ENCODE measurements at regions not wholly inside any gene's neighbourhood (a gene's known extent, or its start where the extent isn't known, plus 50 kb on each side); places are given as distances from the start of the nearest gene placed in this dataset.

- no peak for TF ChIP-seq CBX2 (IDR thresholded peaks at IDR 0.05; ENCODE audit: borderline replicate concordance, low read depth)
- no peak for TF ChIP-seq ZSCAN20 (CRISPR knock-in tag; IDR thresholded peaks at IDR 0.05)
- no peak overlapping the region for H3K27ac ChIP-seq
- ATAC-seq (no peak), DNase-seq (ENCODE audit: low read depth in 1 of 2, low spot score in 1 of 2) (no peak), FAIRE-seq (no peak)
- no peak overlapping the region for H3K4me3 ChIP-seq
- no peak overlapping the region for H3K4me2 ChIP-seq
- CTCF ChIA-PET = interaction anchor here (1.6 to 2.5 kb wide), 2 partner anchors 13 to 58 kb away, joined by 6 to 7 read pairs; no protein-coding TSS in a partner anchor
- H3K9me3 ChIP-seq = peaks cover 37% of the 10 kb centered on the region
- POLR2A ChIA-PET = no interaction called here
- H3K4me1 ChIP-seq = no peaks in the 10 kb centered on the region
Measured at GRCh38 chr7:22618528-22618927, 108.5 kb upstream of the IL6 start.

DNA sequence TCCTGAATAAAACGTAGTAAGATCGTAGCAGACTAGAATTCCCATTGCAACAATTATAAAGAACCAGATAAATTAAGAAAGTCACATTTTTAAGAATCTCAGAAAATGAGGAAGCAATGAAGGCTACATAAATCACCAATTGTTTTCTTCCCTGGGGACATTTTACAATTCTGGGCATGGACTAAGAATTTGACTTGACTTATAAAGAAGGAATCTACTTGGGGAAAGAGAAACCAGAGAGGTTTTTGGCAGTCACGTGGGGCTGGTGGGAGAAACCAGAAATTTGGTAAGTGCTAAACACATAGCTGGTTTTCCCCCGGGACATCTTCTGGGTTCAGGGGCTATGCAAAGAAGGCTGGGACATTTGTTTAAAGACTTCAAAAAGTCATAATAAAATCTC lies 109.8 kb upstream of the IL6 start:
- CTCF ChIA-PET = interaction anchor here (1.5 to 2.5 kb wide), 3 partner anchors 12 to 57 kb away, joined by 5 to 7 read pairs (median 6); no protein-coding TSS in a partner anchor
- WGBS (ENCODE audit: missing lambda C conversion rate) = 36% methylated on average over 4 of the region's 4 CpGs

GRCh38 chr7:22613496-22613895 lies 113.5 kb upstream of the IL6 start:
- Histone ChIP-seq H3K9me3 (peaks cover 25% of the 10 kb centered on the region), H3K27ac (no peak overlapping the region), H3K4me1 (no peaks in the 10 kb centered on the region), H3K4me3 (no peak overlapping the region), H3K4me2 (no peak overlapping the region)
- ATAC-seq (no peak), FAIRE-seq (no peak), DNase-seq (ENCODE audit: low read depth in 1 of 2, low spot score in 1 of 2) (no peak)
- ChIA-PET CTCF (interaction anchor here (1.5 kb wide), 1 partner anchor 112 kb away, joined by 5 read pairs; no protein-coding TSS in a partner anchor), POLR2A (no interaction called here)
- 35% methylated on average over 2 of the region's 2 CpGs for WGBS (ENCODE audit: missing lambda C conversion rate)
- TF ChIP-seq SREBF2 (IDR thresholded peaks at IDR 0.05) (no peak), ESRRA (IDR thresholded peaks at IDR 0.05; ENCODE audit: borderline replicate concordance, low read length) (no peak), POLR2A (IDR thresholded peaks at IDR 0.05; ENCODE audit: low read length) (no peak), BCL3 (IDR thresholded peaks at IDR 0.05) (no peak), TP53 (CRISPR knock-in tag; IDR thresholded peaks at IDR 0.05) (no peak), MYC (IDR thresholded peaks at IDR 0.05; ENCODE audit: borderline replicate concordance, low read length) (no peak), EP300 (IDR thresholded peaks at IDR 0.05) (no peak), HES2 (IDR thresholded peaks at IDR 0.05) (no peak), ZNF302 (CRISPR knock-in tag; IDR thresholded peaks at IDR 0.05) (no peak), ZFP36 (IDR thresholded peaks at IDR 0.05; ENCODE audit: borderline replicate concordance, partially characterized antibody) (no peak), ATOH8 (CRISPR knock-in tag; IDR thresholded peaks at IDR 0.05; ENCODE audit: low read depth) (no peak), CEBPB (IDR thresholded peaks at IDR 0.05) (no peak), EHMT2 (IDR thresholded peaks at IDR 0.05; ENCODE audit: low read depth) (no peak)
- TF ChIP-seq, protein P1, sequence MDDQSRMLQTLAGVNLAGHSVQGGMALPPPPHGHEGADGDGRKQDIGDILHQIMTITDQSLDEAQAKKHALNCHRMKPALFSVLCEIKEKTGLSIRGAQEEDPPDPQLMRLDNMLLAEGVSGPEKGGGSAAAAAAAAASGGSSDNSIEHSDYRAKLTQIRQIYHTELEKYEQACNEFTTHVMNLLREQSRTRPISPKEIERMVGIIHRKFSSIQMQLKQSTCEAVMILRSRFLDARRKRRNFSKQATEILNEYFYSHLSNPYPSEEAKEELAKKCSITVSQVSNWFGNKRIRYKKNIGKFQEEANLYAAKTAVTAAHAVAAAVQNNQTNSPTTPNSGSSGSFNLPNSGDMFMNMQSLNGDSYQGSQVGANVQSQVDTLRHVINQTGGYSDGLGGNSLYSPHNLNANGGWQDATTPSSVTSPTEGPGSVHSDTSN (IDR thresholded peaks at IDR 0.05) = no peak
- TF ChIP-seq, protein P2, sequence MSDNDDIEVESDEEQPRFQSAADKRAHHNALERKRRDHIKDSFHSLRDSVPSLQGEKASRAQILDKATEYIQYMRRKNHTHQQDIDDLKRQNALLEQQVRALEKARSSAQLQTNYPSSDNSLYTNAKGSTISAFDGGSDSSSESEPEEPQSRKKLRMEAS (IDR thresholded peaks at IDR 0.05) = no peak

More for the DNA sequence above, 109.8 kb upstream of the IL6 start:
- Histone ChIP-seq H3K4me3 (no peak overlapping the region), H3K9me3 (peaks cover 37% of the 10 kb centered on the region), H3K4me2 (no peak overlapping the region), H3K4me1 (no peaks in the 10 kb centered on the region), H3K27ac (no peak overlapping the region)
- FAIRE-seq (no peak), DNase-seq (ENCODE audit: low read depth in 1 of 2, low spot score in 1 of 2) (no peak), ATAC-seq (no peak)
- TF ChIP-seq JUNB (IDR thresholded peaks at IDR 0.05) = no peak
- no peak for TF ChIP-seq CHD4 (IDR thresholded peaks at IDR 0.05; ENCODE audit: borderline replicate concordance)
- no peak for TF ChIP-seq RAD21 (conservative IDR thresholded peaks at IDR 0.05 in 1 of 2, IDR thresholded peaks at IDR 0.05 in 1 of 2)
- no peak for TF ChIP-seq CTCF (IDR thresholded peaks at IDR 0.05)
- no peak for TF ChIP-seq HOXB5 (CRISPR knock-in tag; IDR thresholded peaks at IDR 0.05)
- no peak for TF ChIP-seq KDM5A (IDR thresholded peaks at IDR 0.05)
- TF ChIP-seq CHD2 (IDR thresholded peaks at IDR 0.05; ENCODE audit: low read length, partially characterized antibody) = no peak
- TF ChIP-seq, protein P1 (IDR thresholded peaks at IDR 0.05) = no peak
- no peak for TF ChIP-seq MAZ (IDR thresholded peaks at IDR 0.05; ENCODE audit: borderline replicate concordance, low read depth, low read length)
- TF ChIP-seq, protein P3, sequence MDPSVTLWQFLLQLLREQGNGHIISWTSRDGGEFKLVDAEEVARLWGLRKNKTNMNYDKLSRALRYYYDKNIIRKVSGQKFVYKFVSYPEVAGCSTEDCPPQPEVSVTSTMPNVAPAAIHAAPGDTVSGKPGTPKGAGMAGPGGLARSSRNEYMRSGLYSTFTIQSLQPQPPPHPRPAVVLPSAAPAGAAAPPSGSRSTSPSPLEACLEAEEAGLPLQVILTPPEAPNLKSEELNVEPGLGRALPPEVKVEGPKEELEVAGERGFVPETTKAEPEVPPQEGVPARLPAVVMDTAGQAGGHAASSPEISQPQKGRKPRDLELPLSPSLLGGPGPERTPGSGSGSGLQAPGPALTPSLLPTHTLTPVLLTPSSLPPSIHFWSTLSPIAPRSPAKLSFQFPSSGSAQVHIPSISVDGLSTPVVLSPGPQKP (IDR thresholded peaks at IDR 0.05; ENCODE audit: low read depth, low read length) = no peak
- no peak for TF ChIP-seq EHMT2 (IDR thresholded peaks at IDR 0.05; ENCODE audit: low read depth)
- TF ChIP-seq SMC3 (IDR thresholded peaks at IDR 0.05) = no peak
- POLR2A ChIA-PET = no interaction called here
